Tongue (tissue), 1 donor: ENCODE measurements at regions not wholly inside any gene's neighbourhood (a gene's known extent, or its start where the extent isn't known, plus 50 kb on each side); places are given as distances from the start of the nearest gene placed in this dataset.

Experiments used
- DNase-seq: peaks from one replicate; pipeline ENCODE4 v3.0.0-alpha.2; 2015

- DNase-seq = no peak
These were observed 276.1 kb downstream of the PTBP2 start for GRCh38 chr1:96997717-96998116.

- no peak for DNase-seq
These were observed 276.9 kb downstream of the PTBP2 start for GRCh38 chr1:96998466-96998865.

- no peak for DNase-seq
These were observed 277.6 kb downstream of the PTBP2 start for GRCh38 chr1:96999191-96999590.

DNA sequence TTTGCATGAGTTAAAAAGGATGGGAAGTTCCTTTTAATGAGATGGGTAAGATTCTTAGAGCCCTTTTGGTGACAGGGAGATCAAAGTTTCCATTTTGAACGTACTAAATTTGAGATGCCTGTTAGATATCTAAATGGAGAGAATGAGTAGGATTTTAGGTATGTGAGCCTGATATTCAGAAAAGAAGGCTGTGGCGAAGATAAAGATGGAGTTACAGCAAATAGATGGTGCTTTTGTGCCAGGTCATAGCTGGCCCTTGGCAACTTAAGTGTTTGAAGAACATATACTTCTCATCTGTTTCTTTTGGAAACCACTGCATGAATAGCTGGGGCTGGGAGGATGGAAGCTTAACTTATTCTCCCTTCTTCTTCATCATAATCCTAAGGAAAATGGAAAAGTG lies 282.5 kb downstream of the PTBP2 start:
- DNase-seq = no peak

- DNase-seq = no peak
These were observed 283.2 kb downstream of the PTBP2 start for GRCh38 chr1:97004743-97005142.

- peak; percentile 69 for DNase-seq
These were observed 284.6 kb downstream of the PTBP2 start for GRCh38 chr1:97006044-97006661.

GRCh38 chr1:97007840-97008604 lies 286.4 kb downstream of the PTBP2 start:
- DNase-seq = no peak

DNA sequence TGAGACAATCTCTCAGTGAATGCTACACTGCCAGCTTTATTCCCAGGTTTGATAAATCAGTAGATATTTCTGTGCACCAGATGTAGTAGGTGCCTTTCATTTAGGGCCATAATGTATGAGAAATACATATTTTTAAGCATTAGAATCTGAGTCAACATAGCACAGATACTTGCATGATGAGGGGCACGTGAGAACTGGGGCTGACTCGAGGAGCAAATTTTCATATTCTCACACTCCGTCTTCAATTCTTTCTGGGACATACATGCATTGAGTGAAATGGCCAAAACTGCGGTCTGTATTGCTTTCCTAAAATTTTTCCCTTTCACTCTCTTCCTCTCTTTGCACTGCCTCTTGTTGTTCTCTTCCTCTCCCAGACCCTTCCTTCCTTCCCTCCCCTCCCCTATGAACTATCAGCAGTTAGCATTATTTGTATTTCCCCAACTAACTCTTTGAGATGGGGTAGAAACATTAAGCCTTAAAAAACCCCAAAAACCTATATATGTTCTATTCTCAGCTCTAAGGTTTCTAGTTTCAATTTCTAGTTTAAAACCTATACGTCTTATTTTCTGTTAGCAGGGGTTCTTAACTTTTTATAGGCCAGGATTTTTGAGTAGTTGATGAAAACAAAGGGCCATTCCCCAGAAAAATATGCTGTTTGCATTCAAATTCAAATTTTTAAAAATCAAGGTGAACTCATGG lies 289.1 kb downstream of the PTBP2 start:
- no peak for DNase-seq

DNA sequence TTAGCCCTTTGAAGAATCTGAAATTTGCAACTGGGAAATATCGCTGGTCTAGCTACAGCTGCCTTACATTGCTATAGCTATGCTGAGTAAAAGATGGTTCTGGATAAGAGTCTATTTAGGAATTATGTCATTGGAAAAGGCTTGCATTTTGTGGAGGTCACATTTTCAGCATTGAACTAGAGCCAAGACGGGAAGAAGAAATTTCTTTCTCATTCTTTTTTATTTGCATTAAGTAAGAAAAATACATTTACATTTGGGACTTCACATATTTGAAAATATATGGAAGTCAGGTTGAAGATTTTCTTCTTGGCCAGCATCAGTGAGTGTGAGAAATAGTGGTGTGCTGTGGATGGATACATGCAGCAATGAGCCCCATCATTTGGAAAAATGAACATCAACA lies 291.6 kb downstream of the PTBP2 start:
- DNase-seq = no peak

- no peak for DNase-seq
These were observed 292.4 kb downstream of the PTBP2 start for GRCh38 chr1:97013941-97014340.

GRCh38 chr1:97014426-97014825 lies 292.8 kb downstream of the PTBP2 start:
- DNase-seq = no peak

DNA sequence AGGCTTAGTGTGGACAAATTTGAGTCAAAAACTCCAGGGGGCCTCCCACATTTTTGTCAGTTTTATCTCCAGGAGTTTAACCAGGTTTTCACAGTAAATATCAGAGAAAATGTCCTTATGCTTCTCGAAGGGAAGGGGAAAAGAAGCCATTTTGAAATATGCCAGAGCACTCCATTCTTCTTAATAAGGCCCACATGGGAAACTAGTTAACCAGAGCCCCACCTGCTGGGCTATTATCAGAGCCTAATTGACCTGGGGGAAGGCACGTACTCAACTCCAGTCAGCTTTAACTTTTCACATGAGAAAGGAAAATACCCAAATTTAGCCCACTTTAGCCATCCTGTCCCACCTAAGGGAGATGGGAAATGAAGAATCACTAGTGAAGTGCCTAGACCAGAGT lies 296.3 kb downstream of the PTBP2 start:
- no peak for DNase-seq
